ENCODE measurements at regions not wholly inside any gene's neighbourhood (a gene's known extent, or its start where the extent isn't known, plus 50 kb on each side); places are given as distances from the start of the nearest gene placed in this dataset.

GRCh38 chr2:43171789-43172188 is 54.6 kb downstream of the ZFP36L2 start:
- no peak for DNase-seq (ENCODE audit: low read depth in 3 of 3)

- no peak for DNase-seq (ENCODE audit: low read depth in 3 of 3)
These were observed 55.9 kb downstream of the ZFP36L2 start for GRCh38 chr2:43170405-43171105.

DNA sequence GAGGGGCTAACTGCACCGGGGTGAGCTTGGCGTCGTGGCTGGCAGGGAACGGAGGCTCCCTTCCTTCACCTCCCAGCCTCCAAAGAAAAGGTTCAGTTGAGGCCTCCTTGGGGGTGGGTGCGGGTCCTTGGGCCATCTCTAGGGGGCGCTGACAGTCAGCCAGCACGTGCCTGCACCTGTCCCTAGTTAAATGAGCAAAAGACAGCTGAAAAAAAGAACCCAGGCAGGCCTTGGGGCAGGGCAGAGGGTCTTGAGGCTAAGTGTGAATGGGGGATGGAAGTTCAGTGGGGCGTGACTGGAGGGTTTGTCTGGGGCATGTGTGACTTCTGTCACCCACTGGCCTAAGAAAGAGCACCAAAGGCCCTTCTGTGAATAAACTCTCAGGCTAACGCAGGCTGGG is 56.4 kb downstream of the ZFP36L2 start:
- peak; percentile 55 to 59 (median 55) for DNase-seq (ENCODE audit: low read depth in 3 of 3)

DNA sequence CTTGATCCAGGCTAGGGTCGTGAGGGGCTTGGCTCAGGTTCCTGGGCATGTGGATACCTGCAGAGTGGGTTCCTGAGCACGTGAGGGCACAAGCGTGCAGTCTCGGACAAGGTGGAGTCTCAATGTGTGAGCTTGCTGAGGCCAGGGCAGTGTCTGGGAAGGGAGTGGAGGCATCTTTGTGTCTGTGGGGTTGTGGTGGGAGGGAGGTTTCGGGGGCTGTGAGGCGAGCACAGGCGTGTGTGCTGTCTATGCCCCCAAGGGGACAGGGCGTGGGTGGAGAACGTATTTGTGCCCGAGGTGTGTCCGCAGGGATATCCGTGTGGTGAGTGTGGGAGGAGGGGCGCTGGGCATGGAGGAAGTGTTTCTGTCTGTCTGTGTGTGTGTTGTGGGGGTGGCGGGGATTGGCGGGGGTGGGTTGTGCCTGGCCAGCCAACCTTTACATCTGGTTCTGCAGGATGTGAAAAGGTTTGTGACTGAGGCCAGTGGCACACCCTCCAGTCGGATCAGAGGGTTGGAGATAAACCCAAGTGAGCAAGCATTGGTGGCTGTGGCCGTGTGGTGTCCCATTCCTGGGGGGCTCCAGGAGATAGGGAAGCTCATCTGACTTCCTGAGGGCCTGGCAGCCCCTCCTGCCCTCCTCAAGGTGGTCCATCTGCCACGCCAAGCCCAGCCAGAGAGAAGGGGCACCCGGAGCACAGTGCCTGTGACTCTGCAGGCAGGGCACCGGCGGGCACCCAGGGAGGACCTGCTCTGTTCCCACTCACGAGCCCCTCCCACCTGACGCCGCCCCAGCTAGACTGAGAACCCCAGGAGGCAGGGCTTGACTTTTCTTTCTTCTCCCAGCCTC is 57.1 kb downstream of the ZFP36L2 start:
- DNase-seq (ENCODE audit: low read depth in 3 of 3): no peak

GRCh38 chr2:43168016-43168369 is 58.4 kb downstream of the ZFP36L2 start:
- no peak for DNase-seq (ENCODE audit: low read depth in 3 of 3)

- no peak for DNase-seq (ENCODE audit: low read depth in 3 of 3)
These were observed 60.9 kb downstream of the ZFP36L2 start for GRCh38 chr2:43165378-43166069.

- no peak for DNase-seq (ENCODE audit: low read depth in 3 of 3)
These were observed 61.7 kb downstream of the ZFP36L2 start for GRCh38 chr2:43164686-43165085.

DNA sequence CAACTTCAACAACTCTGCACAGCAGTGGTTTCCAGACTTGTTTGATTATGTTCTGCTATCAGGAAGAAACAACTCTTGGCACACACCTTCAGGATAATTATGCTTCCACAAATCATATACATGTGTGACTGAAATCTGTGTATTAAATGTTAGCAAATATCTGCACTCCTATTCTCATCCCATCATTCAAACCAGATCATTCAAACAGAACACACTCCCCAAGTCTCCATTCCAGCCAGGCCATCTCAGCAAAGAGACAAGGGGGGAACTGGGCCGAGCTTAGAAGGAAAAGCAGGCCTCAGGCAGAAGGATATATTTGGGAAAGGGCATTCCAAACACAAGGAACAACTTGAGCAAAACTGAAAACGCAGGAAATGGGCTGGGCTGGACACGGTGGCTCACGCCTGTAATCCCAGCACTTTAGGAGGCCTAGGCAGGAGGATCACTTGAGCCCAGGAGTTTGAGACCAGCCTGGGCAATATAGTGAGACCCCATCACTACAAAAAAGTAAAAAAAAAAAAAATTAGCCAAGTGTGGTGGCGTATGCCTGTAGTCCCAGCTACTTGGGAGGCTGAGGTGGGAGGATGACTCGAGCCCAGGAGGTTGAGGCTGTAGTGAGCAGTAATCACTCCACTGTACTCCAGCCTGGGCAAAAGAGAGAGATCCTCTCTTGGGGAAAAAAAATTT is 62.7 kb downstream of the ZFP36L2 start:
- DNase-seq (ENCODE audit: low read depth in 3 of 3): no peak

- no peak for DNase-seq (ENCODE audit: low read depth in 3 of 3)
These were observed 64.0 kb downstream of the ZFP36L2 start for GRCh38 chr2:43162511-43162776.

DNA sequence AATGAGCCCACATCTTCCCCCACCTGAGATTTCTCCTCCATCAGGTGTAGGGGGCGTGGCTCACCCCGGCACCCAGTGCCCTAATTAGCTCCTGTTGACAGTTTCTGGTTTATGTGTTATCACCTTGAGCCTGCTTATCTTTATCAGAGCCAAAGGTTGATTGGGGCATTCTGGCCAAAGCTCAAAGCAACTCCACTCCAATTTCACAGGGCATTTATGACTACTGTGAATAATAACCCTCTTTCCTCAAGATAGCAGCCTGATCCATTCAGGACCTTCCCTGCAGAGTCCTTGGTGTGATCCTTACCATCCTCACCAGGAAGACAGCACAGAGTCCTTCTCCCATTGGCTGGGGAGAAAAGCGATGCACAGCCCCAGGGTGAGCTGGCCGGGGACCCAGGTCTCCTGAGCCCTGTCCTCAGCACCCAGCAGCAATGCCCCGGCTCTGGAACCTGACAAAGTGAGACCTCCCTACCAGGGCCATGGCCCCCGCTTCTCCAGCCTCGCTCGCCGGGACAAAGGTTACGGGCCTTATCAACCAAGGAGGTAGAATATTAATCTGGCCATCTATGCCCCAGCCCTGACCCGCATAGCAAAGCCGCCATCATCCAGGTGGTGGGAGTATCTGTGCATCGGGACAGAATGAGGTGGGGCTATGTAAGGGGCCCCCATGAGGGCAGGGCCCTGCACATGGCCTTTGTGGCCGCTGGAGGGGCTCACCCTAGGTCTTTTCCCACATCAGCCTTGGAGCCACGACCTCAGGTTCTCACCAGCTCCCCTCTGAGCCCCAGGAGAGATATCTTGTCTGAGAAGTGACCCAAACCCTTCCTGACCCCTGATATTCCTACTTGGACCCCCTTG is 64.5 kb downstream of the ZFP36L2 start:
- no peak for DNase-seq (ENCODE audit: low read depth in 3 of 3)

- DNase-seq (ENCODE audit: low read depth in 3 of 3): no peak
These were observed 65.6 kb downstream of the ZFP36L2 start for GRCh38 chr2:43160778-43161177.

GRCh38 chr2:43159797-43160196 is 66.6 kb downstream of the ZFP36L2 start:
- no peak for DNase-seq (ENCODE audit: low read depth in 3 of 3)

DNA sequence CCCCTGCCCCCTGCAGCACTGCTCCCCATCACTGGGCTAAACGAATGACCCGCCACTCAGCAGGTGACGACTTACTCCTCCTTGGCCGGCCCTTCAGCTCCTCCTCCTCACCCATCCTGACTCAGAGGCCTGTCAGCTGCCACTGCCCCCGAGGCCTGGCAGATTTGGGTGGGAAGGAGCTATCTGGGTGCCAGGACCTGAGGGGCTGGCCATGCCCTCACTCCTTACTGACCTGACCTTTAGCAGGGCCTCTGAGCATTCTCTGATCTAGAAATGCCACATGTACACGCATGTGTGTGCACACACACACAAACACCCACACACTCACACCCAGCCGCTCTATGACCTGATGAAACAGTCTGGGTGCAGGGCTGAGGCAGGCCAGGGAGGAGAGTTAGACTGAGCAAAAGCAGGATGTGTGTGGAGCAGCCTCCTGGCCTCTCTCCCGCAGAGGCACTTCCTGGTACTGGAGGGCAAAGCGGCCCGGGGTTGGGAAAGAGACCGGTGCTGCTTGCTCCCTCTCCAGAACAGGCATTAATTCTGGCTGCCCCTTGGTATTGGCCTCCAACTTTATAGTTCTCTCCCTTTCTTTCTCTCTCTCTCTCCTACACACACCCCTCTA is 68.0 kb downstream of the ZFP36L2 start:
- DNase-seq (ENCODE audit: low read depth in 3 of 3): peak; percentile 33 to 68 (median 59)

GRCh38 chr2:43157506-43158246 is 68.7 kb downstream of the ZFP36L2 start:
- no peak for DNase-seq (ENCODE audit: low read depth in 3 of 3)

- no peak for DNase-seq (ENCODE audit: low read depth in 3 of 3)
These were observed 70.5 kb downstream of the ZFP36L2 start for GRCh38 chr2:43155851-43156411.

GRCh38 chr2:43154685-43155084 is 71.7 kb downstream of the ZFP36L2 start:
- DNase-seq (ENCODE audit: low read depth in 3 of 3): no peak

GRCh38 chr2:43152741-43153647 is 73.4 kb downstream of the ZFP36L2 start:
- DNase-seq (ENCODE audit: low read depth in 3 of 3): no peak

- DNase-seq (ENCODE audit: low read depth in 3 of 3): no peak
These were observed 74.2 kb downstream of the ZFP36L2 start for GRCh38 chr2:43152186-43152585.
